Activated naive CD4-positive, alpha-beta T cell treated with anti-CD3 and anti-CD28 coated beads for 36 hours (primary cell): ENCODE measurements at regions not wholly inside any gene's neighbourhood (a gene's known extent, or its start where the extent isn't known, plus 50 kb on each side); places are given as distances from the start of the nearest gene placed in this dataset.

Experiments
- CTCF ChIA-PET: fragments of 350-600 bp; sonication (Branson Sonifier 250); formaldehyde crosslinking; loops from one replicate; lab custom pipeline; 2021; ENCODE audit warnings: antibody characterized with exemption; lab: Charles Lee
- DNase-seq: peaks from one replicate; pipeline ENCODE4 v3.0.0-alpha.2; 2020
- H3K27ac Mint-ChIP-seq: one replicate; pipeline ENCODE4 v1.8.0; 2021; ENCODE audit warnings: mild to moderate bottlenecking, mixed read lengths
- H3K27me3 Mint-ChIP-seq: one replicate; pipeline ENCODE4 v1.8.0; 2021; ENCODE audit warnings: low read depth, mixed read lengths
- H3K36me3 Mint-ChIP-seq: one replicate; pipeline ENCODE4 v1.8.0; 2021; ENCODE audit warnings: low read depth, mixed read lengths
- H3K4me1 Mint-ChIP-seq: one replicate; pipeline ENCODE4 v1.8.0; 2021; ENCODE audit warnings: low read depth, mixed read lengths
- H3K4me3 Mint-ChIP-seq: one replicate; pipeline ENCODE4 v1.8.0; 2021; ENCODE audit warnings: mild to moderate bottlenecking, moderate library complexity, mixed read lengths
- H3K9me3 Mint-ChIP-seq: one replicate; pipeline ENCODE4 v1.8.0; 2021; ENCODE audit warnings: mixed read lengths
- intact Hi-C: fragments of 100-400 bp; cut with micrococcal nuclease; formaldehyde crosslinking; loops from one replicate; pipeline ENCODE4 v1.15.1; 2023

DNA sequence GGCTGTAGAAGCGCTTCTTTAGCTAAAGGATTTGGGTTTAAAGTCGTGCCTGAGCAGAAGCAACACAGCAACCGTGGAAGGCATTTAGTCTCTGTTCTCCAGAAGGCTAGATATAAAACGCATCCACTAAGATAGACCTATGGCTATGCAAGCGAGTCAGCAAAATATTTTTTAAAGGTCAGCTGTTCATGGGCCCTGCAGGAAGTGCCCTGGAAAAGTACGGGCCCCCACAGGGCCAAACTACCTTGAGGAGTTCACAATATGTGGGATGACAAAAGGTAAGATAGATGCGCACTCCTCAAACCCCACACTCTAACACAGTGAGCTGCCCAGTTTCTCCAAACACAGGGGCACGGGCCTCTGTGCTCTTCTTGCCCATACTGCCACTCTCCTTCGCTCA lies 261.6 kb downstream of the VPS13C start:
- CTCF ChIA-PET = interaction anchor here (1.1 kb wide), 1 partner anchor 35 kb away, joined by 4 read pairs; no protein-coding TSS in a partner anchor
- H3K4me1 Mint-ChIP-seq = no peaks in the 10 kb centered on the region
- no peak overlapping the region for H3K4me3 Mint-ChIP-seq
- peaks cover 4% of the 10 kb centered on the region for H3K27me3 Mint-ChIP-seq
- no peak overlapping the region for H3K27ac Mint-ChIP-seq
- intact Hi-C loops = no loop called here
- no peaks in the 10 kb centered on the region for H3K9me3 Mint-ChIP-seq
- no peaks in the 10 kb centered on the region for H3K36me3 Mint-ChIP-seq
- DNase-seq = no peak

DNA sequence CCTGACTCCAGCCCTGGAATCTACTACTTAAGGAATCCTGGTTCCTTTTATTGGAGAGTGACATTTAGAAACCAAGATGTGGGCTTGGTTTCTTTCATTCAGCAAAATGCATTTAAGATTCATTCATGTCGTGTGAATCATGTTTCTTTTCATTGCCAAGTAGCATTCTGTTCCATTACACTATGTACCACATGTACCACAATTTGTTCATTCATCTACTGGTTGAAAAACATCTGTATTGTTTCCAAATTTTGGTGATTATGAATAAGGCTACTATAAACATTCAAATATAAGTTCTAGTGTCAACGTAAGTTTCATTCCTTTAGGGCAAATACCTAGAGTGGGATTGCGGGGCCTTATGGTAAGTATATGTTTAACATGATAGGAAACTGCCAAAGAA lies 264.2 kb downstream of the VPS13C start:
- Mint-ChIP-seq H3K4me1 (no peaks in the 10 kb centered on the region), H3K9me3 (peaks cover 2% of the 10 kb centered on the region)

DNA sequence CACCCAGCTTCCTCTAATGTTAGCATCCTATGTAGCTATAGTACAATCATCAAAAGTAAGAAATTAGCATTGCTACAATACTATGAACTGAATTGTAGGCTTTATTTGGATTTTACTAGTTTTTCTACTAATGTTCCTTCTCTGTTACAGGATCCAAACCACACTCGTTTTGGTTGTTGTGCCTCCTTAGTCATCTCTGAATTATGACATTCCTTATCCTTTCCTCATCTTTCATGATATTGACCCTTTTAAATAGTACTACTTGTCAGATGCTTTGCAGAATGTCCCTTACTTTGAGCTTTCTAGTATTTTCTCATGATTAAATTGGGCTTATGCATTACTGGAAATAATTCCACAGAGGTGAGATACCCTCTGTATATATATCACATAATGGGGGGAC lies 265.4 kb downstream of the VPS13C start:
- Mint-ChIP-seq H3K4me3 (no peak overlapping the region), H3K9me3 (peaks cover 2% of the 10 kb centered on the region), H3K4me1 (no peaks in the 10 kb centered on the region), H3K36me3 (no peaks in the 10 kb centered on the region), H3K27me3 (peaks cover 19% of the 10 kb centered on the region), H3K27ac (no peak overlapping the region)
- DNase-seq = no peak
- CTCF ChIA-PET = no interaction called here
- intact Hi-C loops = no loop called here

More for the DNA sequence above, 264.2 kb downstream of the VPS13C start:
- Mint-ChIP-seq H3K36me3 (no peaks in the 10 kb centered on the region), H3K27me3 (peaks cover 15% of the 10 kb centered on the region), H3K27ac (no peak overlapping the region), H3K4me3 (no peak overlapping the region)
- intact Hi-C loops = no loop called here
- CTCF ChIA-PET = no interaction called here
- DNase-seq = no peak

DNA sequence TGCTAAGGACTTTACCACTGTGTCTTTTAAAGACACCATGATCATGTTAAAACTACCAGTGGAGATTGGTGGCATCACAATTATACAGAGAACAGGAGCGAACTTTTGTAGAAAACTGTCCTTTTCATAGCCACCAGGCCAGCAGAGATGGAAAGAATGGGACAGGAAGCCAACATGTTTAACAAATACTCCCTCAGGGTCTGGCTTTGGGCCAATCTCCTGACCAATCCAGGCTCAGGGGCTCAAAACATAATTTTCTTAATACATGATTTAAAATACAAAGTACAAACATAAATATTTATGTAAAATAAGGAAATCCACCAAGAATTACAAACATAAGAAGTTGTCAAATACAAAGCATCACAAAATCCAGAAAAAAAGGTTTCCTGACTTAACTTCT lies 266.0 kb downstream of the VPS13C start:
- Mint-ChIP-seq H3K4me3 (no peak overlapping the region), H3K27ac (no peak overlapping the region), H3K36me3 (no peaks in the 10 kb centered on the region), H3K4me1 (no peaks in the 10 kb centered on the region), H3K9me3 (peaks cover 2% of the 10 kb centered on the region), H3K27me3 (peaks cover 19% of the 10 kb centered on the region)
- no peak for DNase-seq
- intact Hi-C loops = no loop called here
- CTCF ChIA-PET = no interaction called here

GRCh38 chr15:61784734-61785133 lies 275.5 kb downstream of the VPS13C start:
- Mint-ChIP-seq H3K27me3 (peaks cover 17% of the 10 kb centered on the region), H3K4me1 (no peaks in the 10 kb centered on the region), H3K27ac (no peak overlapping the region), H3K9me3 (no peaks in the 10 kb centered on the region), H3K36me3 (no peaks in the 10 kb centered on the region), H3K4me3 (no peak overlapping the region)
- no peak for DNase-seq
- CTCF ChIA-PET = no interaction called here
- intact Hi-C loops = no loop called here

DNA sequence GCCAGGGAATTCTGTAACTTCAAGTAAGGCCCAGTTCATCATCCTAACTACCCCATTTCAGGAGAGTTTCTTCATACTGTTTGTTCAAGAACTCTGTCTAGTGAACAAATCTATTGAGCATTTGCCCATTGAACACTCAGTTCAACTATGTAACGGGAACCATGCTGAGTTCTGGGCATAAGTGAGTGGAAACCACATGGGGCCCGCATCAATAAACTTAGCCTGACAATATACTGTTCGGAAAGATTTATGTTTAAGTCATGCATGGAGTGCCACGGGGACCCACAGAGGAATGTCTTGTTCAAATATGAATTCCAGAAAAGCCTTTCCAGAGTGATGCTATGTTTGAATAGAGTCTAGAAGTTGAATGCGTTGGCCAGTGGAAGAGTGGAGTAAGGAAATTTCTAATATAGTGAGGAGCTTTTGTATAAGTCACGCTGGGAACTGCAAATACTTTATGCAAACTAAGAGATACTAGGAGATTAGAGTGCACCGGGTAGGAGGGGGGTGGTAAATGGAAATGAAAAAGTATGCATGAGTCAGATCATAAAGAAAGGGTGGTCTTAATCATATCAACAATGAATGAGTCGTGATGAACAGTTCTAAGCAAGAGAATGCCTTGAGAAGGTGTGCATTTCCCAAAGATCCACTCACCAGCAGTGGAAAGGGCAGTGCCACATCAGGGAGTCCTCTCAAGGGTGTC lies 279.8 kb downstream of the VPS13C start:
- no peaks in the 10 kb centered on the region for H3K36me3 Mint-ChIP-seq
- H3K27me3 Mint-ChIP-seq = peaks cover 27% of the 10 kb centered on the region
- H3K4me3 Mint-ChIP-seq = no peak overlapping the region
- H3K9me3 Mint-ChIP-seq = no peaks in the 10 kb centered on the region
- intact Hi-C loops = no loop called here
- no peaks in the 10 kb centered on the region for H3K4me1 Mint-ChIP-seq
- DNase-seq = no peak
- CTCF ChIA-PET = no interaction called here
- no peak overlapping the region for H3K27ac Mint-ChIP-seq

DNA sequence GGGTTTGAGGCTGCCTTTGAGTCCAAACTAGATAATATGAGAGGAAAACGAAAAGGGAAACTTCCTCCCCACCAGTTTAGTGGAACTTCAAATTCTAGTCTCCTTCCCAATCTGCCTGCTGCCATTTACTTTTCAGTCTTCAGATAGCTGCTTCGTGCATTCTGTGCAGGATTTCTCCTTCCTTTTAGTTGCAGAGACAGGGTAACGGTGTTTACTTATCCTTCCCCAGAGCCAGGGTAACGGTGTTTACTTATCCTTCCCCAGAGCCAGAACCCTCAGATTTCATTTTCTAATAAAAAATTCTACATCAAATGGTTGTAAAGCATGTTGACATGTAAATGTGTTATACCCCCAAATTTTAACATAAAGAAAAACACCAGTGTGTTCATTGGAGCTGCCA lies 282.6 kb downstream of the VPS13C start:
- intact Hi-C loops = no loop called here
- Mint-ChIP-seq H3K4me3 (no peak overlapping the region), H3K27ac (no peak overlapping the region), H3K27me3 (peaks cover 27% of the 10 kb centered on the region), H3K36me3 (no peaks in the 10 kb centered on the region), H3K9me3 (peaks cover 2% of the 10 kb centered on the region), H3K4me1 (no peaks in the 10 kb centered on the region)
- no peak for DNase-seq
- CTCF ChIA-PET = interaction anchor here (0.5 kb wide), 1 partner anchor 1581 kb away, joined by 3 read pairs; no protein-coding TSS in a partner anchor

DNA sequence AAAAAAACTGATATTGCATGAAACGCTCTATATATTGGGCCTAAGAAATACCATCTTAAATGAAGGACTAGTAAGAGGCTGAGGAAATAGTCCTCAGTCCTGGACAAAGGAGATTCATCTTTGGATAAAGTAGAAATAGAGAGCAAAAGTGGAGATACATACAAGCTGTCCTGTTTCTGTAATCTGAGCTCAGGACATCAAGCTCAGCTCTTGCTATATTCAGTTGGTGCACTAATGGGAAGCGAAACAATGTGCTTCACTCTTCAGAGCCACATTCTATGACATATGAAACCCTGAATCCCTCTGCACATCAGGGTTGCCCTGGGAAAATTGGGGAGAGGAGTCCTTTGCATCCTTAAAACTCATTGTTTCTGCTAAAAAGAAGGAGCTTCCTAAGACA lies 290.7 kb downstream of the VPS13C start:
- DNase-seq = no peak

DNA sequence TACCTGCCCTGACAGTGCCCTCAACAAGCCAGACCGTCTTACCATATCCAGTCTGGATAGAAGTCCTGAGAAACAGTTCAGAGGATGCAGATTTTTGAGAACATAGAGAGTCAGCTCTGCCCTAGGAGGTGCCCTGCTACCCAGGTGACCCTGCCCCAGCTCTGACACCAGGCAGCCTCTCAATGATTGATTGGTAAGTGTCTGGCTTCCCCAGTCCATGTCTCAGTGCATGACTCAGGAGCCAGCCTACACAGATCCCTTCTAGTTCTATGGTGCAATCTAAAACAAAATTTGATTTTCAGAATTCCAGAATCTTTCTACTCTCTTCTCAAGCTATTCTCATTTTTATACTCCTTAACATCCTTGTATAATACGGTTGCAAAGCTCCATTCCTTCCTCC lies 292.1 kb downstream of the VPS13C start:
- H3K4me1 Mint-ChIP-seq = no peaks in the 10 kb centered on the region
- CTCF ChIA-PET = no interaction called here
- H3K27ac Mint-ChIP-seq = no peak overlapping the region
- intact Hi-C loops = no loop called here
- H3K4me3 Mint-ChIP-seq = no peak overlapping the region
- DNase-seq = no peak
- H3K36me3 Mint-ChIP-seq = no peaks in the 10 kb centered on the region
- H3K27me3 Mint-ChIP-seq = peaks cover 22% of the 10 kb centered on the region
- H3K9me3 Mint-ChIP-seq = peaks cover 17% of the 10 kb centered on the region

More for the DNA sequence above, 290.7 kb downstream of the VPS13C start:
- CTCF ChIA-PET = interaction anchor here (0.7 kb wide), 1 partner anchor 18 kb away, joined by 3 read pairs; no protein-coding TSS in a partner anchor
- Mint-ChIP-seq H3K27ac (no peak overlapping the region), H3K9me3 (peaks cover 18% of the 10 kb centered on the region), H3K27me3 (peaks cover 13% of the 10 kb centered on the region), H3K36me3 (no peaks in the 10 kb centered on the region), H3K4me1 (no peaks in the 10 kb centered on the region), H3K4me3 (no peak overlapping the region)
- intact Hi-C loops = no loop called here

- H3K27me3 Mint-ChIP-seq = peaks cover 25% of the 10 kb centered on the region
- no peak for DNase-seq
- H3K36me3 Mint-ChIP-seq = no peaks in the 10 kb centered on the region
- intact Hi-C loops = no loop called here
- no peak overlapping the region for H3K27ac Mint-ChIP-seq
- no peaks in the 10 kb centered on the region for H3K4me1 Mint-ChIP-seq
- CTCF ChIA-PET = interaction anchor here (0.7 kb wide), 1 partner anchor 596 kb away, joined by 3 read pairs; no protein-coding TSS in a partner anchor
- no peaks in the 10 kb centered on the region for H3K9me3 Mint-ChIP-seq
- H3K4me3 Mint-ChIP-seq = no peak overlapping the region
These were observed 295.3 kb downstream of the VPS13C start for GRCh38 chr15:61764981-61765380.

DNA sequence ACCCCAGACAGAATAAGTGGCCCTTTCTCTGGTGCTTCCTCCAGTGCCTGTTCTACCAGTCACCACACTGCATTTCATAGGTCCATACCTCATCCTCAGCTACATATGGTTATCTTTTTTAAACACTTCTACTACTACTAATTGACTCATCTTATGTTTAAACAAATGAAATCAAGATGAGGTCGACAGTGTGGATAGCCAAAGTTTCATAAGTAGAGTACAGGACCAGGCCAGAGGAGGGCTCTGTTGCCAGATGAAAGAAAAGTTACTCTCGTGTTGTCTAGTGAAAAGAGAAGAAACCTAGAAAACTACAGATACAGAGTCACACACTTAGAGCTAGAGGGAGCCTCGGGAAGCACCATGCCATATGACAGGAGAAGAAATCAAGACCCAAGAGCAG lies 296.1 kb downstream of the VPS13C start:
- Mint-ChIP-seq H3K9me3 (no peaks in the 10 kb centered on the region), H3K27ac (no peak overlapping the region), H3K4me3 (no peak overlapping the region), H3K27me3 (peaks cover 31% of the 10 kb centered on the region), H3K4me1 (no peaks in the 10 kb centered on the region), H3K36me3 (no peaks in the 10 kb centered on the region)
- intact Hi-C loops = no loop called here
- CTCF ChIA-PET = no interaction called here
- no peak for DNase-seq

DNA sequence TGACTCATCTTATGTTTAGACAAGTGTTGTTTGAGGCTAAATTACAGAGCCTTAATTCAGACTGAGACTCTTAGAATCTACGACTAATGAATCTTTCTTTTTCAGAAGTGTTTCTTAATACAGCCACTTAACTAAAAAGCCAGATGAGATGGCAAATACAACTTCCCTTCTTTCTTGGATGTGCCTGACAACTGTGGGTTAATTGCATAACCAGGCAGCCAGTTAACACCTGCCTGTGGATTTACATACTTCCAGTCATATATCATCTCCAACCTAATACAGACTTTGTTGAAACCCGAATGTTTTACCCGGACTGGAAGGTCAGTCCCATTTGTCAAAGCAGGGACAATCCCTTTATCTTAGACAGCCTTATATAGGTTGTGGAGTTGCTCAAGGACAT lies 297.6 kb downstream of the VPS13C start:
- H3K9me3 Mint-ChIP-seq = no peaks in the 10 kb centered on the region
- no peaks in the 10 kb centered on the region for H3K4me1 Mint-ChIP-seq
- no peaks in the 10 kb centered on the region for H3K36me3 Mint-ChIP-seq
- no peak overlapping the region for H3K4me3 Mint-ChIP-seq
- intact Hi-C loops = no loop called here
- CTCF ChIA-PET = no interaction called here
- H3K27me3 Mint-ChIP-seq = peaks cover 31% of the 10 kb centered on the region
- no peak for DNase-seq
- no peak overlapping the region for H3K27ac Mint-ChIP-seq

DNA sequence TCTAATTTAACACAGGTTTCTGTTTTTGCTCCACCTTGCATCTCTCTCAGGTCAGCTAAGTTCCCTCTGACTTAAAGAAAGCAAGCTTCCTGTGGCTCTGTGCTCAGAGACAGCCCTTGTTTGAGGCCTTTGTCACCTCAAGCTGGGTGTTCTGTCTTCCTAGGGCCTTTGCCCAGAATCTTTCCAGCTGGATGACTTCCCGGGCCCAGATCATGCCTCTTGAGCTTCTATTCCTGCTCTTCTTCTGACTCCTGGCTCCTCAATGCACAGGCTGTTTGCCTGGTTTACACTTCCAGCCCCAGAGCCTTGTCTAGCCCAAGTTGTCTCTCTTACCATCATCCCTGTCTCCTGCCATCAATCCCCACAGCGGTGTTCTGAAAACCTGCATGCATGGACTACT lies 300.6 kb downstream of the VPS13C start:
- intact Hi-C loops = no loop called here
- Mint-ChIP-seq H3K36me3 (no peaks in the 10 kb centered on the region), H3K9me3 (no peaks in the 10 kb centered on the region), H3K27me3 (peaks cover 19% of the 10 kb centered on the region), H3K27ac (no peak overlapping the region), H3K4me3 (no peak overlapping the region), H3K4me1 (no peaks in the 10 kb centered on the region)
- CTCF ChIA-PET = no interaction called here
- DNase-seq = no peak
